ENCODE measurements at regions not wholly inside any gene's neighbourhood (a gene's known extent, or its start where the extent isn't known, plus 50 kb on each side); places are given as distances from the start of the nearest gene placed in this dataset.

GRCh38 chr5:28544501-28544900 is 1506.1 kb upstream of the CDH9 start:
- H3K27ac ChIP-seq (replicated peaks) = no peak overlapping the region
- no peak overlapping the region for H3K4me3 ChIP-seq (replicated peaks; ENCODE audit: insufficient read depth, low read length)
- no peak for DNase-seq (ENCODE audit: low read depth in 1 of 2, low spot score in 1 of 2)
- H3K27me3 ChIP-seq (ENCODE audit: insufficient read depth, poor library complexity, severe bottlenecking) = no peaks in the 10 kb centered on the region
- TF ChIP-seq CTCF (IDR thresholded peaks at IDR 0.05; ENCODE audit: insufficient read depth, low read length) (no peak), SPI1 (IDR thresholded peaks at IDR 0.05; ENCODE audit: borderline replicate concordance, low read depth) (no peak), GABPA (IDR thresholded peaks at IDR 0.05; ENCODE audit: low read depth) (no peak), REST (IDR thresholded peaks at IDR 0.05; ENCODE audit: insufficient replicate concordance, low read depth) (no peak), POLR2AphosphoS5 (IDR thresholded peaks at IDR 0.05; ENCODE audit: low read depth) (no peak)

GRCh38 chr5:28543473-28544098 is 1505.2 kb upstream of the CDH9 start:
- Histone ChIP-seq H3K27me3 (ENCODE audit: insufficient read depth, poor library complexity, severe bottlenecking) (no peaks in the 10 kb centered on the region), H3K4me3 (replicated peaks; ENCODE audit: insufficient read depth, low read length) (no peak overlapping the region), H3K27ac (replicated peaks) (no peak overlapping the region)
- DNase-seq (ENCODE audit: low read depth in 1 of 2, low spot score in 1 of 2) = no peak
- TF ChIP-seq SPI1 (IDR thresholded peaks at IDR 0.05; ENCODE audit: borderline replicate concordance, low read depth) (no peak), GABPA (IDR thresholded peaks at IDR 0.05; ENCODE audit: low read depth) (no peak), POLR2AphosphoS5 (IDR thresholded peaks at IDR 0.05; ENCODE audit: low read depth) (no peak), REST (IDR thresholded peaks at IDR 0.05; ENCODE audit: insufficient replicate concordance, low read depth) (no peak), CTCF (IDR thresholded peaks at IDR 0.05; ENCODE audit: insufficient read depth, low read length) (no peak)

- no peak overlapping the region for H3K4me3 ChIP-seq (replicated peaks; ENCODE audit: insufficient read depth, low read length)
- DNase-seq (ENCODE audit: low read depth in 1 of 2, low spot score in 1 of 2) = no peak
- TF ChIP-seq REST (IDR thresholded peaks at IDR 0.05; ENCODE audit: insufficient replicate concordance, low read depth) = no peak
- TF ChIP-seq GABPA (IDR thresholded peaks at IDR 0.05; ENCODE audit: low read depth) = no peak
- TF ChIP-seq POLR2AphosphoS5 (IDR thresholded peaks at IDR 0.05; ENCODE audit: low read depth) = no peak
- no peak for TF ChIP-seq CTCF (IDR thresholded peaks at IDR 0.05; ENCODE audit: insufficient read depth, low read length)
- no peak for TF ChIP-seq SPI1 (IDR thresholded peaks at IDR 0.05; ENCODE audit: borderline replicate concordance, low read depth)
- no peak overlapping the region for H3K27ac ChIP-seq (replicated peaks)
- no peaks in the 10 kb centered on the region for H3K27me3 ChIP-seq (ENCODE audit: insufficient read depth, poor library complexity, severe bottlenecking)
Observed at GRCh38 chr5:28542987-28543386, 1504.6 kb upstream of the CDH9 start.

Data from HL-60 (cell line).